Bronchial epithelial cell (primary cell): ENCODE measurements at regions not wholly inside any gene's neighbourhood (a gene's known extent, or its start where the extent isn't known, plus 50 kb on each side); places are given as distances from the start of the nearest gene placed in this dataset.

Source experiments
- DNase-seq: peaks from one replicate; pipeline ENCODE4 v3.0.0-alpha.2; 2010; ENCODE audit warnings: low read depth
- FAIRE-seq: peaks from 2 replicates; lab custom pipeline; 2011; peaks lifted over from hg19 to GRCh38; lab: Jason Lieb, UNC
- H3K27me3 ChIP-seq: 2 replicates; pipeline ENCODE4 v1.5.1; 2011; ENCODE audit warnings: low read length; ENCODE audit not compliant: control insufficient read depth, insufficient read depth
- H3K36me3 ChIP-seq: 2 replicates; pipeline ENCODE4 v1.5.1; 2011; ENCODE audit warnings: low read length; ENCODE audit not compliant: control insufficient read depth, insufficient read depth
- H3K4me3 ChIP-seq: 2 replicates; pipeline ENCODE4 v1.5.1; 2011; ENCODE audit warnings: mild to moderate bottlenecking, low read depth, low read length, control low read depth
- TF ChIP-seq, protein P1 (sequence below): IDR thresholded peaks from 2 replicates; pipeline ENCODE4 v1.5.1; 2011; ENCODE audit warnings: mild to moderate bottlenecking, moderate library complexity, low read length, control low read depth, inconsistent platforms; ENCODE audit not compliant: insufficient read depth, severe bottlenecking

DNA sequence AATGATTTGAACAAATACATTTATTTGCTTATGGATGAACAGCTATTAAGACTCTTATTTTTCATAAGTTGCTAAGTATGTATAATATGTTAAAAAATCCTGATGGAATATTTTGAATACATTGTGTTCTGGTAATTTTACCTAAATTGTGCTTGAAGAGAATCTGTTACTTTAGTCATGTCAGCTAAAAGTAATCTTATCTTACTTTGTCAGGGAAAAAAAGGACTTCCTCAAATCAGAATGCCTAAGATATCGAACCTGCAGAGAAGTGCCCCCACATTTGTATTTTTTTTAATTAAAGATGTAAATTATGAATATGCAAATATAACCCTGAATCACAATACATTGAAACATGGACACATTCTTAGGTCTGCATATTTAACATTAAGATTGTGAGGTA lies 1331.7 kb downstream of the MRPL39 start:
- DNase-seq: no peak
- Histone ChIP-seq H3K36me3 (no peaks in the 10 kb centered on the region), H3K27me3 (no peaks in the 10 kb centered on the region), H3K4me3 (no peak overlapping the region)
- no peak for FAIRE-seq
- TF ChIP-seq, protein P1, sequence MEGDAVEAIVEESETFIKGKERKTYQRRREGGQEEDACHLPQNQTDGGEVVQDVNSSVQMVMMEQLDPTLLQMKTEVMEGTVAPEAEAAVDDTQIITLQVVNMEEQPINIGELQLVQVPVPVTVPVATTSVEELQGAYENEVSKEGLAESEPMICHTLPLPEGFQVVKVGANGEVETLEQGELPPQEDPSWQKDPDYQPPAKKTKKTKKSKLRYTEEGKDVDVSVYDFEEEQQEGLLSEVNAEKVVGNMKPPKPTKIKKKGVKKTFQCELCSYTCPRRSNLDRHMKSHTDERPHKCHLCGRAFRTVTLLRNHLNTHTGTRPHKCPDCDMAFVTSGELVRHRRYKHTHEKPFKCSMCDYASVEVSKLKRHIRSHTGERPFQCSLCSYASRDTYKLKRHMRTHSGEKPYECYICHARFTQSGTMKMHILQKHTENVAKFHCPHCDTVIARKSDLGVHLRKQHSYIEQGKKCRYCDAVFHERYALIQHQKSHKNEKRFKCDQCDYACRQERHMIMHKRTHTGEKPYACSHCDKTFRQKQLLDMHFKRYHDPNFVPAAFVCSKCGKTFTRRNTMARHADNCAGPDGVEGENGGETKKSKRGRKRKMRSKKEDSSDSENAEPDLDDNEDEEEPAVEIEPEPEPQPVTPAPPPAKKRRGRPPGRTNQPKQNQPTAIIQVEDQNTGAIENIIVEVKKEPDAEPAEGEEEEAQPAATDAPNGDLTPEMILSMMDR: no peak

DNA sequence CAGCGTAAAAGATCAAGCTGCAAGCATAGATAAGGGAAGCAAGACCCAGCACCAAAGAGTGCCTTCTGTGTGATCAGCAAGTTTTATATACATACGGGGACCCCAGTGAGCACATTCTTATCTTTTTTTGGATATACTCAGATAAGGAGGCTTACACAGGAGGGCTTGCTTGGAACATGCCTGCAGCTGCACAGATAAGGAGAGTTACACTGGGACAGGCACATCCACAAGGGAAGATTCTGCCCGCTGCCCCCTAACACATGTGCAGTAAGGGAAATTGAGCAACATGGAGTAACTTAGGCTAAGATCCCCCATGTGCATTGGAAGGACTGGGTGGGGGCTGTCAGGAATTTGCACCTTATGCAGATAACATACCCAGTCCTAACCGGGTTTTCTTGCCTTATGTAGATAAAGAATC lies 1334.8 kb downstream of the MRPL39 start:
- TF ChIP-seq, protein P1: no peak
- Histone ChIP-seq H3K36me3 (no peaks in the 10 kb centered on the region), H3K4me3 (no peak overlapping the region), H3K27me3 (no peaks in the 10 kb centered on the region)
- no peak for FAIRE-seq
- DNase-seq: no peak

DNA sequence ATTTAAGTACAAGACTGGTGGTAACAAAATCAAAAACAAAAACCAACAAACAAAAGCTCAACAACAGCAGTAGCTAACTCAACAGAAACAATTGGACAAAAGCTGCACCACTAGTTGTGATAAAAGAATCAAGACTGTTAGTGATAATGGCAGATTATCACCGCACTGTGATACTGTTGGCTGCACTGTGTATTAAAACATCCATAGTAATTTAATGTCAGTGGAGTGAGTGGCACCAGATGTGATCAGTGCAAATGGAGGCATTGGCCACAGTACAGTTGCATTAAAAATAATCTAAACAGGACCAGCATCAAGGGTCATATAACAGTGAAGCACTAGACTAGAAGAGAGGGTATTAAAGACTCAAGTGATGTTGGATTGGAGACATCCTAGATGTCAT lies 1341.3 kb downstream of the MRPL39 start:
- Histone ChIP-seq H3K4me3 (no peak overlapping the region), H3K36me3 (no peaks in the 10 kb centered on the region), H3K27me3 (no peaks in the 10 kb centered on the region)
- TF ChIP-seq, protein P1: no peak
- DNase-seq: no peak
- FAIRE-seq: no peak

DNA sequence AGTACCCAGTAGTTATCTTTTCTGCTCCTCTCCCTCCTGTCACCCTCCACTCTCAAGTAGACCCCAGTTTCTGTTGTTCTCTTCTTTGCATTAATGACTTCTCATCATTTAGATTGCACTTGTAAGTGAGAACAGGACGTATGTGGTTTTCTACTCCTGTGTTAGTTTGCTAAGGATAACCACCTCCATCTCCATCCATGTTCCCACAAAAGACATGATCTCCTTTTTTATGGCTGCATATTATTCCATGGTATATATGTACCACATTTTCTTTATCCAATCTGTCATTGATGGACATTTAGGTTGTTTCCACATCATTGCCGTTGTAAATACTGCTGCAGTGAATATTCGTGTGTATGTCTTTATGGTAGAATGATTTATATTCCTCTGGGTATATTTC lies 1346.5 kb downstream of the MRPL39 start:
- H3K4me3 ChIP-seq: no peak overlapping the region
- DNase-seq: no peak
- no peaks in the 10 kb centered on the region for H3K36me3 ChIP-seq
- TF ChIP-seq, protein P1: no peak
- no peak for FAIRE-seq
- H3K27me3 ChIP-seq: no peaks in the 10 kb centered on the region

DNA sequence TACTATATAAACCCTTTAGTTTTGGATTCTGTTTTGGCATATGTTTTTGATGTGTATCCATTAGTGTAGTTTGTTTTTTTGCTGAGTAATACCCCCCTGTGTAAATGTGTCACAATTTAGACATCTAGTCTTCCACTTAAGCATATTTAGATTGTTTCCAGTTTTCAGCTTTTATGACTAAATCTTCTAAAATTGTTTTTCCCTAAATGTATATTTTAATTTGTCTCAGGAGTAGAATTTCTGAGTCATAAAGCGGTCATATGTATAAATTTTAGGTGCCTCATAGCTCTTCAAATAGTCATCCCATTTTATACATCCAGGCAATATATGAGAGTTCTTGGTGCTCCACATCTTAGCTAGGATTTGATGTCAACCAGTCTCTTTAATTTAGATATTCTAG lies 1348.0 kb downstream of the MRPL39 start:
- TF ChIP-seq, protein P1: no peak
- Histone ChIP-seq H3K27me3 (no peaks in the 10 kb centered on the region), H3K4me3 (no peak overlapping the region), H3K36me3 (no peaks in the 10 kb centered on the region)
- no peak for FAIRE-seq
- DNase-seq: no peak

DNA sequence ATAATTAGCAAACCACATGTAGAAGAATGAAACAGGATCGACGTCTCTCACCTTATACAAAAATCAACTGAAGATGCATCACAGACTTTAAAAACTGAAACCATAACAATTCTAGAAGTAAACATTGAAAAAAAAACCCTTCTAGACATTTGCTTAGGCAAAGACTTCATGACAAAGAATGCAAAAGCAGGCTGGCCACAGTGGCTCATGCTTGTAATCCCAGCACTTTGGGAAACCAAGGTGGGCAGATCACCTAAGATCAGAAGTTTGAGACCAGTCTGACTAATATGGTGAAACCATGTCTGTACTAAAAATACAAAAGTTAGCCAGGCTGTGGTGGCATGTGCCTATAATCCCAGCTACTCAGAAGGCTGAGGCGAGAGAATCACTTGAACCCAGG lies 1351.7 kb downstream of the MRPL39 start:
- TF ChIP-seq, protein P1: no peak
- no peaks in the 10 kb centered on the region for H3K36me3 ChIP-seq
- H3K27me3 ChIP-seq: no peaks in the 10 kb centered on the region
- FAIRE-seq (no peak), DNase-seq (no peak)
- no peak overlapping the region for H3K4me3 ChIP-seq
